ENCODE measurements at regions not wholly inside any gene's neighbourhood (a gene's known extent, or its start where the extent isn't known, plus 50 kb on each side); places are given as distances from the start of the nearest gene placed in this dataset.
"Not testable (repeated sequence)": the region's sequence is repeated elsewhere in the genome, so short reads cannot be mapped to it uniquely, and the experiment has no call there.

GRCh38 chr6:18527836-18528743 lies 140.9 kb downstream of the RNF144B start:
- no peak for TF ChIP-seq POLR2A (IDR thresholded peaks at IDR 0.05; ENCODE audit: low read length)
- TF ChIP-seq GATA1 (IDR thresholded peaks at IDR 0.05; ENCODE audit: low read depth, low read length), result no peak
- no peak for DNase-seq

GRCh38 chr6:18530201-18530600 lies 143.1 kb downstream of the RNF144B start:
- no peak for DNase-seq
- TF ChIP-seq GATA1 (IDR thresholded peaks at IDR 0.05; ENCODE audit: low read depth, low read length), result no peak
- no peak for TF ChIP-seq POLR2A (IDR thresholded peaks at IDR 0.05; ENCODE audit: low read length)

GRCh38 chr6:18532139-18532538 lies 145.0 kb downstream of the RNF144B start:
- no peak for DNase-seq

GRCh38 chr6:18533793-18534192 lies 146.6 kb downstream of the RNF144B start:
- DNase-seq, result no peak
- no peak for TF ChIP-seq POLR2A (IDR thresholded peaks at IDR 0.05; ENCODE audit: low read length)
- TF ChIP-seq GATA1 (IDR thresholded peaks at IDR 0.05; ENCODE audit: low read depth, low read length), result no peak

More at GRCh38 chr6:18532139-18532538, 145.0 kb downstream of the RNF144B start:
- TF ChIP-seq POLR2A (IDR thresholded peaks at IDR 0.05; ENCODE audit: low read length), result no peak
- TF ChIP-seq GATA1 (IDR thresholded peaks at IDR 0.05; ENCODE audit: low read depth, low read length), result no peak

GRCh38 chr6:18536591-18537055 lies 149.5 kb downstream of the RNF144B start:
- TF ChIP-seq GATA1 (IDR thresholded peaks at IDR 0.05; ENCODE audit: low read depth, low read length), result no peak
- TF ChIP-seq POLR2A (IDR thresholded peaks at IDR 0.05; ENCODE audit: low read length), result no peak
- DNase-seq, result no peak

- TF ChIP-seq GATA1 (IDR thresholded peaks at IDR 0.05; ENCODE audit: low read depth, low read length), result no peak
- TF ChIP-seq POLR2A (IDR thresholded peaks at IDR 0.05; ENCODE audit: low read length), result no peak
- DNase-seq, result no peak
Observed at GRCh38 chr6:18538315-18538714, 151.2 kb downstream of the RNF144B start.

GRCh38 chr6:18543051-18543450 lies 155.9 kb downstream of the RNF144B start:
- TF ChIP-seq POLR2A (IDR thresholded peaks at IDR 0.05; ENCODE audit: low read length), result no peak
- no peak for TF ChIP-seq GATA1 (IDR thresholded peaks at IDR 0.05; ENCODE audit: low read depth, low read length)
- no peak for DNase-seq

- DNase-seq, result not testable (repeated sequence)
Observed at GRCh38 chr6:18545142-18545541, 158.0 kb downstream of the RNF144B start.

- no peak for TF ChIP-seq GATA1 (IDR thresholded peaks at IDR 0.05; ENCODE audit: low read depth, low read length)
- no peak for DNase-seq
Observed at GRCh38 chr6:18545726-18546125, 158.6 kb downstream of the RNF144B start.

GRCh38 chr6:18550119-18550518 lies 163.0 kb downstream of the RNF144B start:
- TF ChIP-seq GATA1 (IDR thresholded peaks at IDR 0.05; ENCODE audit: low read depth, low read length) (no peak), POLR2A (IDR thresholded peaks at IDR 0.05; ENCODE audit: low read length) (no peak)

GRCh38 chr6:18551228-18551627 lies 164.1 kb downstream of the RNF144B start:
- no peak for DNase-seq
- TF ChIP-seq POLR2A (IDR thresholded peaks at IDR 0.05; ENCODE audit: low read length) (no peak), GATA1 (IDR thresholded peaks at IDR 0.05; ENCODE audit: low read depth, low read length) (no peak)

More at GRCh38 chr6:18550119-18550518, 163.0 kb downstream of the RNF144B start:
- DNase-seq, result no peak

GRCh38 chr6:18555750-18556149 lies 168.6 kb downstream of the RNF144B start:
- TF ChIP-seq GATA1 (IDR thresholded peaks at IDR 0.05; ENCODE audit: low read depth, low read length) (no peak), POLR2A (IDR thresholded peaks at IDR 0.05; ENCODE audit: low read length) (no peak)
- no peak for DNase-seq

- TF ChIP-seq GATA1 (IDR thresholded peaks at IDR 0.05; ENCODE audit: low read depth, low read length), result no peak
- TF ChIP-seq POLR2A (IDR thresholded peaks at IDR 0.05; ENCODE audit: low read length), result no peak
- DNase-seq, result no peak
Observed at GRCh38 chr6:18561037-18561750, 174.0 kb downstream of the RNF144B start.

GRCh38 chr6:18562726-18563125 lies 175.6 kb downstream of the RNF144B start:
- DNase-seq, result no peak
- no peak for TF ChIP-seq POLR2A (IDR thresholded peaks at IDR 0.05; ENCODE audit: low read length)
- no peak for TF ChIP-seq GATA1 (IDR thresholded peaks at IDR 0.05; ENCODE audit: low read depth, low read length)
